ENCODE measurements at regions not wholly inside any gene's neighbourhood (a gene's known extent, or its start where the extent isn't known, plus 50 kb on each side); places are given as distances from the start of the nearest gene placed in this dataset.

GRCh38 chr10:43012578-43012977, 64.3 kb upstream of the RET start:
- TF ChIP-seq FOXM1 (IDR thresholded peaks at IDR 0.05; ENCODE audit: borderline replicate concordance) (no peak), SP1 (IDR thresholded peaks at IDR 0.05) (no peak)

All from HEK293T (cell line).